C4-2B (cell line): ENCODE measurements at regions not wholly inside any gene's neighbourhood (a gene's known extent, or its start where the extent isn't known, plus 50 kb on each side); places are given as distances from the start of the nearest gene placed in this dataset.

Experiments used
- CTCF ChIP-seq: fragments of 450-650 bp; conservative IDR thresholded peaks from 2 replicates; pipeline ENCODE4 v1.5.1; 2017; ENCODE audit warnings: mild to moderate bottlenecking
- ZFX ChIP-seq: fragments of 450-650 bp; IDR thresholded peaks from 2 replicates; pipeline ENCODE4 v1.6.1; 2017

DNA sequence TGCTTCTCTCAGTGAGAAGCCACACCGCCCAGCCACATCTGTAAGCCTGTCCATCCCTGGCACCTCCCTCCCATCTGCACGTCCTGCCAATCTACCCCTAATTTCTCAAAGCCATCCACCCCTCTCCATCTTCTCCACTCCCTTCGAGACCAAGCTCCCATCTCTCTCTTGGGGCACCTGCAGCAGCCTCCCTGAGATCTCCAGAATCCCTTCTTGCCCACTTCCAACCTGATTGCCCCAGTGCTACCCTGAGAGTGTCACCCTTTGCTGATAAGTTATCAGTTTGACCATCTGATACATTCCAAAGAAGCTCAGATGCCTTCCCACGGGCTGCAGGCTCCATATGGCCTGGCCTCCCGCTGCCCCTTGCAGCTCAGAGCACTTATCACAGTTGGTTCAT, 496.1 kb downstream of the SHQ1 start:
- TF ChIP-seq CTCF: no peak
- no peak for TF ChIP-seq ZFX
